ENCODE measurements at regions not wholly inside any gene's neighbourhood (a gene's known extent, or its start where the extent isn't known, plus 50 kb on each side); places are given as distances from the start of the nearest gene placed in this dataset.

GRCh38 chr4:124468360-124468759, 244.2 kb downstream of the ANKRD50 start:
- no peak for TF ChIP-seq TAF1 (IDR thresholded peaks at IDR 0.05; ENCODE audit: borderline replicate concordance, low read depth, low read length)
- TF ChIP-seq RFX5 (IDR thresholded peaks at IDR 0.05; ENCODE audit: low read length), result no peak
- no peak for TF ChIP-seq CTCF (IDR thresholded peaks at IDR 0.05)
- no peak for TF ChIP-seq GABPA (IDR thresholded peaks at IDR 0.05; ENCODE audit: low read depth)
- no peak for TF ChIP-seq TEAD4 (IDR thresholded peaks at IDR 0.05; ENCODE audit: borderline replicate concordance, insufficient read depth)
- TF ChIP-seq JUND (IDR thresholded peaks at IDR 0.05), result no peak
- no peak for TF ChIP-seq SMC3 (IDR thresholded peaks at IDR 0.05; ENCODE audit: low read depth, low read length)

Data from SK-N-SH (cell line).